ENCODE measurements at regions not wholly inside any gene's neighbourhood (a gene's known extent, or its start where the extent isn't known, plus 50 kb on each side); places are given as distances from the start of the nearest gene placed in this dataset.

DNA sequence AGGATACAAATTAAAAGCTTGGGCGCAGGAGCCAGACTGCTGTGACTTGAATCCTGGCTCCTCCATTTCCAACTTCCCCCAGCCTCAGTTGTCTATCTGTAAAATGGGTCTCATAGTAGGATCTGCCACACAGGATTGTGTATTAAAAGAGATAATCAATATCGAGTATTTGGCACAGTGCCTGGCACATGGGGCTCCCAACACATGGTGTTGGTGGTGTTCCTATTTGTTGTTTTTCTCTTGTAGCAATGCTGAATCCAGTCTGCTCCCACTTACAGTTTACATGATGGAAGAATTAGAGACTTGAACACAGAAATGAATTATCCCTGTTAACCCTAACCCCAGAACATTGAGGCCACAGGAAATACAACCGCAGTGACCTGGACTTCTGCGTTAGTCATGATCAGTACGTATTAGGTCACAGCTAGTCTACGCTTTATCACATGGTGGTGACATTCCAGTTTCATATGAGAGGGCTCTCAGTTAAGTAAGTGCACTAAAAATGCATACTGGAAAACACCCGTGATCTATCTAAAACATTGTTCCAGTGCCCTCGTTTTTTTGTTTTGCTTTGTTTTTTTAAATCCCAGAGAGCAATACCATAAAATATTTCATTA, 169.5 kb upstream of the KLF14 start:
- Histone ChIP-seq H3F3A (ENCODE audit: insufficient read depth, low read length) (no peaks in the 10 kb centered on the region), H3K4me1 (ENCODE audit: low read length) (no peaks in the 10 kb centered on the region)

GRCh38 chr7:130904031-130904757, 170.2 kb upstream of the KLF14 start:
- Histone ChIP-seq H3K9me2 (replicated peaks; ENCODE audit: insufficient read depth, low read length) (no peaks in the 10 kb centered on the region), H3K4me3 (ENCODE audit: low read length) (no peak overlapping the region), H3K27ac (ENCODE audit: low read length) (no peak overlapping the region), H3K27me3 (replicated peaks; ENCODE audit: insufficient read depth, low read length) (no peaks in the 10 kb centered on the region), H3K9ac (ENCODE audit: low read length) (no peak overlapping the region), H4K20me1 (ENCODE audit: insufficient read depth, low read length) (peaks cover under 1% of the 10 kb centered on the region; the same call in 1 of the 2 replicates), H3K4me1 (ENCODE audit: low read length) (no peaks in the 10 kb centered on the region), H3K4me2 (ENCODE audit: low read depth, low read length) (no peak overlapping the region), H3F3A (ENCODE audit: insufficient read depth, low read length) (no peaks in the 10 kb centered on the region), H3K9me3 (replicated peaks; ENCODE audit: insufficient read depth, low read length) (no peaks in the 10 kb centered on the region), H3K36me3 (replicated peaks; ENCODE audit: insufficient read depth, low read length) (no peaks in the 10 kb centered on the region; the same call in 1 of the 2 replicates), H2AFZ (ENCODE audit: low read length) (no peak overlapping the region), H3K79me2 (ENCODE audit: low read length) (peaks cover 80% of the 10 kb centered on the region)
- TF ChIP-seq EZH2phosphoT487 (IDR thresholded peaks at IDR 0.05; ENCODE audit: low read length), result no peak
- TF ChIP-seq EZH2 (optimal IDR thresholded peaks at IDR 0.05; ENCODE audit: low read depth, low read length), result no peak
- TF ChIP-seq, protein P1, sequence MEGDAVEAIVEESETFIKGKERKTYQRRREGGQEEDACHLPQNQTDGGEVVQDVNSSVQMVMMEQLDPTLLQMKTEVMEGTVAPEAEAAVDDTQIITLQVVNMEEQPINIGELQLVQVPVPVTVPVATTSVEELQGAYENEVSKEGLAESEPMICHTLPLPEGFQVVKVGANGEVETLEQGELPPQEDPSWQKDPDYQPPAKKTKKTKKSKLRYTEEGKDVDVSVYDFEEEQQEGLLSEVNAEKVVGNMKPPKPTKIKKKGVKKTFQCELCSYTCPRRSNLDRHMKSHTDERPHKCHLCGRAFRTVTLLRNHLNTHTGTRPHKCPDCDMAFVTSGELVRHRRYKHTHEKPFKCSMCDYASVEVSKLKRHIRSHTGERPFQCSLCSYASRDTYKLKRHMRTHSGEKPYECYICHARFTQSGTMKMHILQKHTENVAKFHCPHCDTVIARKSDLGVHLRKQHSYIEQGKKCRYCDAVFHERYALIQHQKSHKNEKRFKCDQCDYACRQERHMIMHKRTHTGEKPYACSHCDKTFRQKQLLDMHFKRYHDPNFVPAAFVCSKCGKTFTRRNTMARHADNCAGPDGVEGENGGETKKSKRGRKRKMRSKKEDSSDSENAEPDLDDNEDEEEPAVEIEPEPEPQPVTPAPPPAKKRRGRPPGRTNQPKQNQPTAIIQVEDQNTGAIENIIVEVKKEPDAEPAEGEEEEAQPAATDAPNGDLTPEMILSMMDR (IDR thresholded peaks at IDR 0.05; ENCODE audit: low read length), result no peak
- DNase-seq, result no peak

More for the DNA sequence above, 169.5 kb upstream of the KLF14 start:
- Histone ChIP-seq H3K27me3 (replicated peaks; ENCODE audit: insufficient read depth, low read length) (no peaks in the 10 kb centered on the region), H3K36me3 (replicated peaks; ENCODE audit: insufficient read depth, low read length) (no peaks in the 10 kb centered on the region; the same call in 1 of the 2 replicates), H3K9ac (ENCODE audit: low read length) (no peak overlapping the region), H3K9me3 (replicated peaks; ENCODE audit: insufficient read depth, low read length) (no peaks in the 10 kb centered on the region), H3K9me2 (replicated peaks; ENCODE audit: insufficient read depth, low read length) (no peaks in the 10 kb centered on the region), H2AFZ (ENCODE audit: low read length) (no peak overlapping the region), H3K27ac (ENCODE audit: low read length) (no peak overlapping the region), H3K4me2 (ENCODE audit: low read depth, low read length) (no peak overlapping the region), H3K79me2 (ENCODE audit: low read length) (peaks cover 79% of the 10 kb centered on the region), H4K20me1 (ENCODE audit: insufficient read depth, low read length) (no peaks in the 10 kb centered on the region; the same call in none of the 2 replicates), H3K4me3 (ENCODE audit: low read length) (no peak overlapping the region)
- DNase-seq, result no peak
- TF ChIP-seq EZH2 (optimal IDR thresholded peaks at IDR 0.05; ENCODE audit: low read depth, low read length) (no peak), EZH2phosphoT487 (IDR thresholded peaks at IDR 0.05; ENCODE audit: low read length) (no peak)
- TF ChIP-seq, protein P1 (IDR thresholded peaks at IDR 0.05; ENCODE audit: low read length), result no peak

- Histone ChIP-seq H3K9me3 (replicated peaks; ENCODE audit: insufficient read depth, low read length) (no peaks in the 10 kb centered on the region), H2AFZ (ENCODE audit: low read length) (no peak overlapping the region), H3K9me2 (replicated peaks; ENCODE audit: insufficient read depth, low read length) (no peaks in the 10 kb centered on the region), H3K4me2 (ENCODE audit: low read depth, low read length) (no peak overlapping the region), H3K4me3 (ENCODE audit: low read length) (no peak overlapping the region), H3K9ac (ENCODE audit: low read length) (no peak overlapping the region), H3K27ac (ENCODE audit: low read length) (no peak overlapping the region), H3K27me3 (replicated peaks; ENCODE audit: insufficient read depth, low read length) (no peaks in the 10 kb centered on the region), H3K79me2 (ENCODE audit: low read length) (peaks cover 80% of the 10 kb centered on the region), H4K20me1 (ENCODE audit: insufficient read depth, low read length) (peaks cover 6% of the 10 kb centered on the region), H3F3A (ENCODE audit: insufficient read depth, low read length) (no peaks in the 10 kb centered on the region), H3K4me1 (ENCODE audit: low read length) (no peaks in the 10 kb centered on the region), H3K36me3 (replicated peaks; ENCODE audit: insufficient read depth, low read length) (no peaks in the 10 kb centered on the region; the same call in 1 of the 2 replicates)
- TF ChIP-seq, protein P1 (IDR thresholded peaks at IDR 0.05; ENCODE audit: low read length), result no peak
- no peak for DNase-seq
These were observed 170.8 kb upstream of the KLF14 start for GRCh38 chr7:130904792-130905191.
